ENCODE measurements at regions not wholly inside any gene's neighbourhood (a gene's known extent, or its start where the extent isn't known, plus 50 kb on each side); places are given as distances from the start of the nearest gene placed in this dataset.
"Not testable (repeated sequence)": the region's sequence is repeated elsewhere in the genome, so short reads cannot be mapped to it uniquely, and the experiment has no call there.

- ATAC-seq (no peak), DNase-seq (no peak)
- intact Hi-C loops (cut with micrococcal nuclease): no loop called here
Observed at GRCh38 chr4:159766241-159766640, 663.4 kb downstream of the RAPGEF2 start.

DNA sequence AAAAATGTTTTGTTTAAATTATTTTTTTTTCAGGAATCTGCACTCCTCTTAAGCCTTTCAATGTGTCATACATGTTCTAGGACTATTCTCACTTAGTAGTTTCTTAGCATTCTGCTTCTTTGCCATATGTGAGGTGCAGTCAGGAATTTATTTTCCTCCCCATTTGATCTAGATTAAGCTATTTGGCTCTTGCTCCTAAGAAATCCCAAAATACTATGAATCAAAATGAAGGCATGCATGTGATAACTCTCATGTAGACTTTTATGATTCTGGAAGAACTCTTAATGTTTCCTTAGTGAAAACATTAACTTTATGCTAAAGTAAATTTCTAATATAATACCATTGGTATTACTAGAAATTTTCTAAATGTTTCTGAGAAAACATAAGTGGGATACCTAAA lies 664.5 kb downstream of the RAPGEF2 start:
- DNase-seq (no peak), ATAC-seq (no peak)
- intact Hi-C loops (cut with micrococcal nuclease): no loop called here

GRCh38 chr4:159768016-159768415 lies 665.1 kb downstream of the RAPGEF2 start:
- no peak for ATAC-seq
- DNase-seq: no peak
- intact Hi-C loops (cut with micrococcal nuclease): no loop called here

DNA sequence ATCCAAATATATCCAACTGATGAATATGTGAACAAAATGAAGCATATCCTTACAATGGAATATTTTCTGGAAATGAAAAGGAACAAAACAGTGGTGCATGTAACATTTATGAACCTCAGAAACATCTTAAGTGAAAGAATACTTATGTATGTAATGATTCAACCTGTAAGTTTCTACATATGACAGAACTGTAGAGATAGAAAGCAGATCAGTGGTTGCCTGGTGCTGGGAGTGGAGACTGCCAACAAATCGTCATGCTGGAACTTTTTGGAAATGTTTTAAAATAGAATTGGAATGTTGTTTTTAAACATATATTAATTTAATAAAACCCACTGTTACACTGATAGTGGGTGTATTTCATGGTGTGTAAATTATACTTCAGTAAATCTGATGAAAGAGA lies 667.5 kb downstream of the RAPGEF2 start:
- no peak for ATAC-seq
- DNase-seq: no peak
- intact Hi-C loops (cut with micrococcal nuclease): no loop called here

- no peak for DNase-seq
- no peak for ATAC-seq
- intact Hi-C loops (cut with micrococcal nuclease): no loop called here
Observed at GRCh38 chr4:159770969-159771368, 668.1 kb downstream of the RAPGEF2 start.

DNA sequence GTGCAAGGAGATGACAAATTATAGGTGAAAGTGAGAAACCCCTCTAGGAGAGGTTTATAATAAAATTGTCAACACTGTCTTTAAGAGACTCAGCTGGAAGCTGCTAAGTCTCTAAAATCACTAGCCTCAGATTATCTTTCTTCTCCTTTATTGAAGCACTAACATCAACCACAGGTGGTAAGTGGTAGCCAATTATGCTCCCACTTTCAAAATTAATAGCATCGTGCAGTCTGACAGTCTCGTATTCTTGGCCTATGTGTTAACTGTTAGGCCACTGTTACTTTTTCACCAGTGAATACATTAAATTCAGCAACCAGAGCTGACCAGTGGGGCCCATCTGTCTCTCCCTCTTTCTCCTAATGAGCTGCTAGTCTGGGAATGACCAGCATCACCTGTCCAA lies 674.1 kb downstream of the RAPGEF2 start:
- intact Hi-C loops (cut with micrococcal nuclease): no loop called here
- ATAC-seq: no peak
- no peak for DNase-seq

- DNase-seq (no peak), ATAC-seq (no peak)
- intact Hi-C loops (cut with micrococcal nuclease): no loop called here
Observed at GRCh38 chr4:159777689-159778088, 674.8 kb downstream of the RAPGEF2 start.

DNA sequence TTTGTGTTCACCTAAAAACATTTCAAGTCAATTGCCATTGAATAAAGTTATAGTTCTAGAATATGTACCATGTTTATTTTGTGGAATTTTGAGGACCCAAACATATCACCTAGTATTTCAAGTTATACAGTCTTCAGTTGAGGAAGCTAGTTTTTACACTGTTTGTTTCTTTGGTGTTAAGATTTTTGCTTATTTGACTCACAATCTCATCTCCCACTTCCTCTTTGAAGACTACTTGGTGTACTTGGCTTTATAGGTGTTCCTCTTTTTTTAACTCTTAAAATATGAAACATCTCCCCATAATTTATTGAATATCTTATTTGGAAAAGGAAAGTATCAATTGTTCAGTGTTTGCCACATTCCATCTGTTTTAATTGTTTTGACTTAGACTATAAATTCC lies 675.4 kb downstream of the RAPGEF2 start:
- ATAC-seq (no peak), DNase-seq (no peak)
- intact Hi-C loops (cut with micrococcal nuclease): no loop called here

- intact Hi-C loops (cut with micrococcal nuclease): no loop called here
- DNase-seq (no peak), ATAC-seq (no peak)
Observed at GRCh38 chr4:159779716-159780115, 676.8 kb downstream of the RAPGEF2 start.

DNA sequence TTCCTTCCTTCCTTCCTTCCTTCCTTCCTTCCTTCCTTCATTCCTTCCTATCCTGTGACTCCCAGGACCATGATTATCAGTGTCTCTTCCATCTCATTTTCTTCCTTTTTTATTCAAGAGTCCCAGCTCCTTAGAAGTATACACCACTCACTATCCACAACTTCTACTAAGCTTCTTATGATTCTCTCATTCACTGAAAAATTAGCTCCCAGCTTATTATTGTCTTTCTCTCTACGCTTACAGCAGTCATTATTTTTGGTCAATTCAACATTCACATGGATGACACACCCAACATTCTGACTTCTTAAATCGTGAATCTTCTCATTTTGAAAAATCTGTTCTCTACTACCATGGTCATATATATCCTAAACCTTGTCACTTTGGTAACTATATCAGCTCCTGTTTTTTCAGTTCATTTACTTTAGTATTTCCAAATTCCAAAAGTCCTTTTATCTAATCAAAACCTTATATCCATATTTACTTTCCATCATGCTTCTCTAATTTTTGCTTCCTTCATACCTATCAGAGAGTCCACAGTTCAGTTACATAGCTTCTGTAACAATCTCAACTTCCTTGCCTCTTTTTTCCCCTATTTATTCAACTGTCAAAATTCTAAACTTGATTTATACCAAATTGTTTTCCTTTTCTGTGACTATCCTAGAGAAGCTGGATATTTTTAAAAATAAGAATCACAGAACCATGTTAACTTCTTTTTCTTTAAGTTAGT lies 677.5 kb downstream of the RAPGEF2 start:
- DNase-seq: no peak
- intact Hi-C loops (cut with micrococcal nuclease): no loop called here
- no peak for ATAC-seq

DNA sequence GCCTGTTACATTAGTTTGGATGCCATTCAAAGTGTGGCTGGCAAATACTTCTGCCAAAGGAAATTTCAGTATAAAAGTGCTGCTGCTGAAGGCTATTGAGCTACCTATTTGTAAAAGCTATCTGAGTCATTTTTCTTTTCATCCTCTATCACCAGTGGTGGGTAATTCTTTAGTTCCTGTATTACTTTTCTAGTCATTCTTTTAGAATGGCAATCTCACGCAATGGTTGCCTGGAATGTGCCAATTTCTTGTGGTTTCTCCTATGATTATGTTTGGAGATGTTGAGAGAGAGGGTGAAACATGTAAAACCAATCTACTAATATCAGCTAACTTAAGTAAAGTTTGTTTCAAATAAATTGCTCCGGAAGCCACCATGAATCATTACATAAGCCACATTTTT lies 685.0 kb downstream of the RAPGEF2 start:
- DNase-seq: no peak
- no peak for ATAC-seq
- intact Hi-C loops (cut with micrococcal nuclease): no loop called here

GRCh38 chr4:159791334-159791733 lies 688.5 kb downstream of the RAPGEF2 start:
- intact Hi-C loops (cut with micrococcal nuclease): no loop called here

GRCh38 chr4:159804592-159804991 lies 701.7 kb downstream of the RAPGEF2 start:
- intact Hi-C loops (cut with micrococcal nuclease); ATAC-seq; DNase-seq: not testable (repeated sequence)

More at GRCh38 chr4:159791334-159791733, 688.5 kb downstream of the RAPGEF2 start:
- ATAC-seq: no peak
- DNase-seq: no peak

GRCh38 chr4:159823743-159824142 lies 720.9 kb downstream of the RAPGEF2 start:
- intact Hi-C loops (cut with micrococcal nuclease): no loop called here
- ATAC-seq (no peak), DNase-seq (no peak)

- ATAC-seq (no peak), DNase-seq (no peak)
- intact Hi-C loops (cut with micrococcal nuclease): no loop called here
Observed at GRCh38 chr4:159828687-159829086, 725.8 kb downstream of the RAPGEF2 start.

DNA sequence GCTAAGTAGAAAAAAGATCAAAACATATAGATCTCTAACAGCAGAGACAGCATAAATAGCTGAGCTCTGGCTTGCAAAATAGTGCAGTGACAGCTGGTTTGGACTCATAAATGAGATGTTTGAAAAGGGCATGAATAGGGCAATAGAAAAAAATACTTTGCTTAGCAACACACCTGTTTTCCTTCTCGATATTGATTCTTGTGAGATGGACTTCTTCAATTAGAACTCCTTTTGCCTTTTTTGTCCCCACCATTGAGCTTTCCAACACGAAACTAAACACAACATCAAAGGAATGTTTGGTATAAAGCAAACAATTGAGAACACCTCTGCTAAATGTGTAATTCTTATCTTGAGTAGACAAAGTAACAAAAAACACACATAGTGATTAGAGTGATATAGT lies 726.3 kb downstream of the RAPGEF2 start:
- ATAC-seq (no peak), DNase-seq (no peak)
- intact Hi-C loops (cut with micrococcal nuclease): no loop called here

- DNase-seq (no peak), ATAC-seq (no peak)
- intact Hi-C loops (cut with micrococcal nuclease): no loop called here
Observed at GRCh38 chr4:159837071-159837470, 734.2 kb downstream of the RAPGEF2 start.

DNA sequence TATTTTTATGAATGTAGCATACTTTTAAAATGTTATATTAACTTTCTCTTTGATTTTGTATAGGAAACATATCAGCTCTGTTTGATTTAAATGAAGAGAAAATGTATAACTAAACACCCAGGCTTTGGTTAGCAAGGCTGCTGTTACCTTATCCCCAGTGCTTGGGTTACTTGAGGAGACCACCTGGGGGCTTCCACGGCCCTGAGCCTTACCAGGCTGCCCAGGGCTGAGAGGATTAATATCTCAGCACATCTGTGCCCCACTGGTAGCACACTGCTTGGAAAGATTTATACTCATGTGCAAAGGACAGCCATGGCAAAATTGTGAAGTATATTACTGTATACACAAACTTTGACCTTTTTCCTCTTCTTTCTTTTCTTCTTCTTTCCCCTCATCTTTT lies 752.9 kb downstream of the RAPGEF2 start:
- ATAC-seq (no peak), DNase-seq (no peak)
- intact Hi-C loops (cut with micrococcal nuclease): no loop called here

DNA sequence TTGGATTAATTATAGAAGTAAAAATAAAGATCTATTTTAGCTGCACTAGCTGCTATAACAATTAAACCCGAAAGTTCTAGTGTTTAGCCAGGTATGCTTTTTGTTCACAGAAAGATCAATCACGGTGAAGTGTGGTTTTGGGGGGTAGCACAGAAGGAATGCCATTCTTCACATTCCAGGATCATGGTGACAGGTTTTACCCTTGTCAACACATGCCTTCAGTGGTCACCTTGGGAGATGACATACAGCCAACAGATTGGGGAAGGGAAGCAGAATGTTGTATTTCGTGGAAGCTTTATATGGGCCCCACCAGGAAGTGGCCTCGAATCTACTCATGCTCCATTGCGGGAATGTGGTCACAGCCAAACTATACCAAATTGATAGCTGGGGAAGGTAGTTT lies 753.6 kb downstream of the RAPGEF2 start:
- no peak for DNase-seq
- intact Hi-C loops (cut with micrococcal nuclease): no loop called here
- no peak for ATAC-seq

- DNase-seq: no peak
- intact Hi-C loops (cut with micrococcal nuclease): no loop called here
- no peak for ATAC-seq
Observed at GRCh38 chr4:159859656-159860148, 756.8 kb downstream of the RAPGEF2 start.

GRCh38 chr4:159860945-159861344 lies 758.1 kb downstream of the RAPGEF2 start:
- ATAC-seq (no peak), DNase-seq (no peak)
- intact Hi-C loops (cut with micrococcal nuclease): no loop called here

Data from left ventricle myocardium superior (tissue), 1 donor.